Ishikawa (cell line): ENCODE measurements at regions not wholly inside any gene's neighbourhood (a gene's known extent, or its start where the extent isn't known, plus 50 kb on each side); places are given as distances from the start of the nearest gene placed in this dataset.

Experiments
- CREB1 ChIP-seq: IDR thresholded peaks from 2 replicates; pipeline ENCODE4 v1.6.1; 2012; ENCODE audit warnings: low read depth
- EP300 ChIP-seq: IDR thresholded peaks from 2 replicates; pipeline ENCODE4 v1.6.1; 2012; ENCODE audit warnings: borderline replicate concordance
- TAF1 ChIP-seq: IDR thresholded peaks from 2 replicates; pipeline ENCODE4 v1.6.1; 2012; ENCODE audit warnings: low read depth, mild to moderate bottlenecking
- TEAD4 ChIP-seq: IDR thresholded peaks from 2 replicates; pipeline ENCODE4 v1.6.1; 2012
- YY1 ChIP-seq: IDR thresholded peaks from 2 replicates; pipeline ENCODE4 v1.6.1; 2012; ENCODE audit warnings: low read depth
- TF ChIP-seq, protein P1 (sequence below): IDR thresholded peaks from 2 replicates; pipeline ENCODE4 v1.6.1; 2012; ENCODE audit warnings: low read depth, mild to moderate bottlenecking
- TF ChIP-seq, protein P2 (sequence below): IDR thresholded peaks from 2 replicates; pipeline ENCODE4 v1.6.1; 2012

DNA sequence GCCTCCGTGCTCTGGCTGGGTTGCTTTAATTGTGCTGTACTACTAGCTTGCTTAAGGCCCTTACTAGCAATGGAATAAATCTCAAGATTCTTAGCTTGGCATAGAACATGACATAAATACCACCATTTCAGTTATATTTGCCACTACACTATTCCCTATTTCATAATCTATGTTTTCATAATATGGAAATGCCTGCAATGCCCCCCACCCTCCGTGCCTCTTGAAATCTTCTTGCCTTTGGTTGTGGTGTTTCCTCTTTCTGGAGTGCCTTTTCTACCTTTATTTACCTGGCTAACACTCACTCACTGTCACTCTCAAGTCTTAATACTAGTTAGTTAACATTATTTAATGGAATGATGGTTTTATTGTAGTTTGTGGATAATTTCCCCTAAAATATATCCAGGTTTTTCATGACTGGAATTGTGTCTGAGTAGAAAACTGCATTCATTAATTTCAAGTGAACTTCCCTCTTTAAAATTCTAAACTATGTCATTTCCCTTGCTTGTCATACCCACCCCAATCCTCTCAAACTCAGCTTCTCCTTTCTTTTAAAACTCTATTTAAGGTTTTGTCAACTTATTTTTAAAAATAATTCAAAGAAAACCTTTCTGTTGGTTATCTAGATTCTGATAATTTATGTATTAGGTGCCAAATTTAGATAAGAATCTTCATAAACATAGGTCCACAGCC lies 521.7 kb upstream of the DAB2 start:
- TF ChIP-seq YY1 (no peak), TEAD4 (no peak), CREB1 (no peak), TAF1 (no peak), EP300 (no peak)
- TF ChIP-seq, protein P1, sequence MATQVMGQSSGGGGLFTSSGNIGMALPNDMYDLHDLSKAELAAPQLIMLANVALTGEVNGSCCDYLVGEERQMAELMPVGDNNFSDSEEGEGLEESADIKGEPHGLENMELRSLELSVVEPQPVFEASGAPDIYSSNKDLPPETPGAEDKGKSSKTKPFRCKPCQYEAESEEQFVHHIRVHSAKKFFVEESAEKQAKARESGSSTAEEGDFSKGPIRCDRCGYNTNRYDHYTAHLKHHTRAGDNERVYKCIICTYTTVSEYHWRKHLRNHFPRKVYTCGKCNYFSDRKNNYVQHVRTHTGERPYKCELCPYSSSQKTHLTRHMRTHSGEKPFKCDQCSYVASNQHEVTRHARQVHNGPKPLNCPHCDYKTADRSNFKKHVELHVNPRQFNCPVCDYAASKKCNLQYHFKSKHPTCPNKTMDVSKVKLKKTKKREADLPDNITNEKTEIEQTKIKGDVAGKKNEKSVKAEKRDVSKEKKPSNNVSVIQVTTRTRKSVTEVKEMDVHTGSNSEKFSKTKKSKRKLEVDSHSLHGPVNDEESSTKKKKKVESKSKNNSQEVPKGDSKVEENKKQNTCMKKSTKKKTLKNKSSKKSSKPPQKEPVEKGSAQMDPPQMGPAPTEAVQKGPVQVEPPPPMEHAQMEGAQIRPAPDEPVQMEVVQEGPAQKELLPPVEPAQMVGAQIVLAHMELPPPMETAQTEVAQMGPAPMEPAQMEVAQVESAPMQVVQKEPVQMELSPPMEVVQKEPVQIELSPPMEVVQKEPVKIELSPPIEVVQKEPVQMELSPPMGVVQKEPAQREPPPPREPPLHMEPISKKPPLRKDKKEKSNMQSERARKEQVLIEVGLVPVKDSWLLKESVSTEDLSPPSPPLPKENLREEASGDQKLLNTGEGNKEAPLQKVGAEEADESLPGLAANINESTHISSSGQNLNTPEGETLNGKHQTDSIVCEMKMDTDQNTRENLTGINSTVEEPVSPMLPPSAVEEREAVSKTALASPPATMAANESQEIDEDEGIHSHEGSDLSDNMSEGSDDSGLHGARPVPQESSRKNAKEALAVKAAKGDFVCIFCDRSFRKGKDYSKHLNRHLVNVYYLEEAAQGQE = no peak
- TF ChIP-seq, protein P2, sequence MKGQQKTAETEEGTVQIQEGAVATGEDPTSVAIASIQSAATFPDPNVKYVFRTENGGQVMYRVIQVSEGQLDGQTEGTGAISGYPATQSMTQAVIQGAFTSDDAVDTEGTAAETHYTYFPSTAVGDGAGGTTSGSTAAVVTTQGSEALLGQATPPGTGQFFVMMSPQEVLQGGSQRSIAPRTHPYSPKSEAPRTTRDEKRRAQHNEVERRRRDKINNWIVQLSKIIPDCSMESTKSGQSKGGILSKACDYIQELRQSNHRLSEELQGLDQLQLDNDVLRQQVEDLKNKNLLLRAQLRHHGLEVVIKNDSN = no peak
